ENCODE measurements at regions not wholly inside any gene's neighbourhood (a gene's known extent, or its start where the extent isn't known, plus 50 kb on each side); places are given as distances from the start of the nearest gene placed in this dataset.

- no peak overlapping the region for H3K27ac ChIP-seq
- H3K4me3 ChIP-seq = no peak overlapping the region
- no peak for DNase-seq (ENCODE audit: low spot score)
- no peak for TF ChIP-seq CTCF (IDR thresholded peaks at IDR 0.05)
These were observed 911.7 kb upstream of the NDST4 start for GRCh38 chr4:116024954-116025708.

- no peak for TF ChIP-seq CTCF (IDR thresholded peaks at IDR 0.05)
- no peak for DNase-seq (ENCODE audit: low spot score)
- Histone ChIP-seq H3K4me3 (no peak overlapping the region), H3K27ac (no peak overlapping the region)
These were observed 909.6 kb upstream of the NDST4 start for GRCh38 chr4:116023049-116023448.

GRCh38 chr4:116020141-116020722, 906.8 kb upstream of the NDST4 start:
- H3K27ac ChIP-seq = no peak overlapping the region
- DNase-seq (ENCODE audit: low spot score) = no peak
- no peak for TF ChIP-seq CTCF (IDR thresholded peaks at IDR 0.05)

GRCh38 chr4:116018831-116019230, 905.4 kb upstream of the NDST4 start:
- H3K4me3 ChIP-seq = no peak overlapping the region

More at GRCh38 chr4:116020141-116020722, 906.8 kb upstream of the NDST4 start:
- no peak overlapping the region for H3K4me3 ChIP-seq

GRCh38 chr4:116016201-116016600, 902.8 kb upstream of the NDST4 start:
- H3K4me3 ChIP-seq = no peak overlapping the region
- TF ChIP-seq CTCF (IDR thresholded peaks at IDR 0.05) = no peak
- no peak overlapping the region for H3K27ac ChIP-seq
- no peak for DNase-seq (ENCODE audit: low spot score)

More at GRCh38 chr4:116018831-116019230, 905.4 kb upstream of the NDST4 start:
- no peak for TF ChIP-seq CTCF (IDR thresholded peaks at IDR 0.05)
- DNase-seq (ENCODE audit: low spot score) = no peak
- no peak overlapping the region for H3K27ac ChIP-seq

GRCh38 chr4:116015549-116015948, 902.1 kb upstream of the NDST4 start:
- no peak for DNase-seq (ENCODE audit: low spot score)
- no peak overlapping the region for H3K4me3 ChIP-seq
- TF ChIP-seq CTCF (IDR thresholded peaks at IDR 0.05) = no peak
- H3K27ac ChIP-seq = no peak overlapping the region

GRCh38 chr4:116015062-116015461, 901.6 kb upstream of the NDST4 start:
- no peak for DNase-seq (ENCODE audit: low spot score)
- Histone ChIP-seq H3K27ac (no peak overlapping the region), H3K4me3 (no peak overlapping the region)
- no peak for TF ChIP-seq CTCF (IDR thresholded peaks at IDR 0.05)
